ENCODE measurements at regions not wholly inside any gene's neighbourhood (a gene's known extent, or its start where the extent isn't known, plus 50 kb on each side); places are given as distances from the start of the nearest gene placed in this dataset.

DNA sequence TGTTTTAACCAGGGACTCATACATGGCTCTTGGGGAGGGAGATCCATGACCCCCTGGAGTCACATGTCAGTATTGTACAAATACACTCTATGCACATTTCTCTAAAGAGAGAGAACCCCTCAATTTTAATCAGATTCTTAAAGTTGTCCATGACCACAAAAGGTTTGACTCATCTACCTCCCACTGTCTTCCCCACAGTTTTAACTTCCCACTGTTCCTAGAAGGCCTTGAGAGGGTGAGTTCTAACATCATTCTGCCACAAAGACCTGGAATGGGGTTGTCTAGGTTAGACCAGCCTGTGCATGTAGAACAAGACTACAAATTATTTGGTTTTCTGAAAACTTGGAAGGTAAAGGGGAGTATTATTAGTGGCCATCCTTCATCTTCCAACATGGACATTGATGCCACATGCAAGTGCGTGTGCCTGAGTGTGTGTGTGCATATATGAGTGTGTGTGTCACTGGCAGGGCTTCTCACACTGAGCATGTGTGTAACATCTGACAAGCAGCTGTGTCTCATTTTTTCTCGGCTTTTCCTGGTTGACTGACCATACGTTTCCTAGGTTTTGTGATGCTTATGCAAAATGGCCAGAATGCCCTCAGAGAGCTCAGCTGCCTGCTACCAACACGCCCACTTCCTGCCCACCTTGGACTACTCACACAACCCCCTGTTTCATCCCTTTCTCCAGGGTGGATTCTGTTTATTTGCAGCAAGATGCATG lies 94.6 kb upstream of the LGALSL start:
- Histone ChIP-seq H3K9me3 (ENCODE audit: control insufficient read depth in 4 of 4, insufficient read depth in 3 of 4, low read length in 3 of 4) (peaks cover 0 to 3% (median 0%) of the 10 kb centered on the region in 4 donors), H3K36me3 (ENCODE audit: control insufficient read depth in 4 of 4, insufficient read depth in 4 of 4, low read length in 4 of 4) (no peaks in the 10 kb centered on the region), H3K9ac (ENCODE audit: insufficient read depth in 1 of 2, low read length in 2 of 2) (no peak overlapping the region), H3K27ac (ENCODE audit: low read depth in 1 of 2, low read length in 1 of 2) (peak overlapping the region in 1 of 2 donors; percentile 11), H3K4me1 (ENCODE audit: control insufficient read depth in 5 of 5, insufficient read depth in 5 of 5, low read length in 5 of 5) (peaks cover 0 to 12% (median 0%) of the 10 kb centered on the region in 5 donors), H3K27me3 (ENCODE audit: control insufficient read depth in 3 of 3, insufficient read depth in 3 of 3, low read length in 2 of 3) (no peaks in the 10 kb centered on the region), H3K4me3 (no peak overlapping the region)
- WGBS, 2 donors, result 66 to 78% methylated on average over 4 of the region's 4 CpGs
- ATAC-seq (ENCODE audit: insufficient read depth, low FRiP score), result no peak
- DNase-seq, result no peak
- TF ChIP-seq, protein P1, sequence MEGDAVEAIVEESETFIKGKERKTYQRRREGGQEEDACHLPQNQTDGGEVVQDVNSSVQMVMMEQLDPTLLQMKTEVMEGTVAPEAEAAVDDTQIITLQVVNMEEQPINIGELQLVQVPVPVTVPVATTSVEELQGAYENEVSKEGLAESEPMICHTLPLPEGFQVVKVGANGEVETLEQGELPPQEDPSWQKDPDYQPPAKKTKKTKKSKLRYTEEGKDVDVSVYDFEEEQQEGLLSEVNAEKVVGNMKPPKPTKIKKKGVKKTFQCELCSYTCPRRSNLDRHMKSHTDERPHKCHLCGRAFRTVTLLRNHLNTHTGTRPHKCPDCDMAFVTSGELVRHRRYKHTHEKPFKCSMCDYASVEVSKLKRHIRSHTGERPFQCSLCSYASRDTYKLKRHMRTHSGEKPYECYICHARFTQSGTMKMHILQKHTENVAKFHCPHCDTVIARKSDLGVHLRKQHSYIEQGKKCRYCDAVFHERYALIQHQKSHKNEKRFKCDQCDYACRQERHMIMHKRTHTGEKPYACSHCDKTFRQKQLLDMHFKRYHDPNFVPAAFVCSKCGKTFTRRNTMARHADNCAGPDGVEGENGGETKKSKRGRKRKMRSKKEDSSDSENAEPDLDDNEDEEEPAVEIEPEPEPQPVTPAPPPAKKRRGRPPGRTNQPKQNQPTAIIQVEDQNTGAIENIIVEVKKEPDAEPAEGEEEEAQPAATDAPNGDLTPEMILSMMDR (IDR thresholded peaks at IDR 0.05; ENCODE audit: control extremely low read depth, extremely low read depth), result no peak

DNA sequence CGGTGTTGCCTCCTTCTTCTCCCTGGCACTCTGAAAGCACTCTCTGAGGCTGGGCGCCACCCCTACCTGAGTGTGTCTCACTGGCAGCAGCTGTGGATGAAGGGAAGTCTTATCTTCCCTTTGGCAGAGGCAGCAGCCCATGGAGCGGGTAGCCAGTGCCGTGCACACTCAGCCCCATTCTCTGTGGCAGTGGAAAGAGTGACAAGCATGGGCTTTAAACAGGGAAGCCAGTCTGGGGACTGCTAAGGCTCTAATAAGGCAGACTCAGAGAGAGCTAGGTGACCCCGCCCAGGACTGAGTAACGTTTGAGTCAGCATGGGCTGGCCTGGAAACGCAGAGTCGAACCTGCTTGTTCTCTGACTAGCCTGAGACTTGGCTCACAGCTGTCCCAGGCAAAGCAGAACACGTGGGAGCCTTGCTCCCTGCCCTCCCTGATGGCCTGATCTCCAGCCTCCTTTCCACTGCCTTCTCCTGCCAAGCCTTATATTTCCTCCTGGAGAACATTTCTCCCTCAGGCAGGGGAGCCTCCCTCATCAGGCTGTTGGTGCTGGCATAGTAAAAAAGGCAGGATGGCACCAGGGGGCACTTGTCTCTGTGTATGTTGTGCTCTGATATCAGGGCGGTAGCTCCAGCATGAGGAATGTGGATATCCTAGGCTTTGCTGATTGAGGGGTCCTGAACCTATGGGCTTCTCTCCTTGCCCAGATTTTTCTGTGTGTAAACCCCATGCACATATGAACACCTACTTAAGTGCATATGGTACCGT lies 93.9 kb upstream of the LGALSL start:
- H3K9me3 ChIP-seq (ENCODE audit: control insufficient read depth in 4 of 4, insufficient read depth in 3 of 4, low read length in 3 of 4), result peaks cover 0 to 3% (median 0%) of the 10 kb centered on the region in 4 donors
- no peaks in the 10 kb centered on the region for H3K36me3 ChIP-seq (ENCODE audit: control insufficient read depth in 4 of 4, insufficient read depth in 4 of 4, low read length in 4 of 4)
- H3K27me3 ChIP-seq (ENCODE audit: control insufficient read depth in 3 of 3, insufficient read depth in 3 of 3, low read length in 2 of 3), result no peaks in the 10 kb centered on the region
- no peak overlapping the region for H3K4me3 ChIP-seq
- TF ChIP-seq, protein P1 (IDR thresholded peaks at IDR 0.05; ENCODE audit: control extremely low read depth, extremely low read depth), result no peak
- 53 to 68% methylated on average over 11 of the region's 11 CpGs for WGBS, 2 donors
- H3K27ac ChIP-seq (ENCODE audit: low read depth in 1 of 2, low read length in 1 of 2), result peak overlapping the region in 1 of 2 donors; percentile 11
- ATAC-seq (ENCODE audit: insufficient read depth, low FRiP score), result peak; percentile 86
- H3K4me1 ChIP-seq (ENCODE audit: control insufficient read depth in 5 of 5, insufficient read depth in 5 of 5, low read length in 5 of 5), result peaks cover 0 to 12% (median 0%) of the 10 kb centered on the region in 5 donors
- DNase-seq, result no peak
- no peak overlapping the region for H3K9ac ChIP-seq (ENCODE audit: insufficient read depth in 1 of 2, low read length in 2 of 2)

DNA sequence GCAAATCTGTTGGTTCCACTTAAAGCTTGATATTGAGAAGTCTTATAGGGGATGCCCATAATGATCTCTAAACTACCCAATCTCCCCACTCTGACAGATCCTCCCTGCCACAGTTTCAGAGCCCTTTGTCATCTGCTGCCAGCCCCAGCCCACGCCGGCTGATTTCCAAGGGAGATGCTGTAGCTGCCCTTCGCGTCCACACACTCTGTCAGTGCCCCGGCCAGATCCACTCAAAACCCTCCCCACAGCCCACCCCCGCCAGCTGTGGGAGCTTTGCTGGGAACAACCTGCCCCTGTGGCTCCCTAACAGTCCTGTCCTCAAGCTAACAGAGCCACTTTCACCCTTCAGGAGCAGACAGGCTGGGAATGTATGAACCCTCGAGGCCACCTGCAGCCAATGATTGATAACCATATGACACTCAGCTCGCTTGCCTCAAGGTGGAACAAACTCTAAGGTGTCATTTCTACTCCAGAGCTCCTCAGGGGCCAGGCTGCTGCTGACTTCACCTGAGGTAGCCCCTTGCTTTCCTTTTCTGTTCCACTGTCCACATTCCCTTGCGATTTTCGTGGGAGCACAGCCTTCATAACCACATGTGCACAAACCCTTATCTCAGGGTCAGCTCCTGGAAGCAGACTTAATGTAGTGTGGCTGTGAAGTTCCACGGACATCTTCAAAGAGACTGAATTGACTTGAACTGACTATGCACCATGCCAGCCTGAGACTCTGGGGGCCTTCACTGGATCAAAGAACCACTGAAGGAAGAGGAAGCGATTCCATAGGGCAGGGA lies 92.6 kb upstream of the LGALSL start:
- H3K9me3 ChIP-seq (ENCODE audit: control insufficient read depth in 4 of 4, insufficient read depth in 3 of 4, low read length in 3 of 4), result peaks cover 0 to 3% (median 0%) of the 10 kb centered on the region in 4 donors
- no peak overlapping the region for H3K9ac ChIP-seq (ENCODE audit: insufficient read depth in 1 of 2, low read length in 2 of 2)
- 89 to 91% methylated on average over 12 of the region's 12 CpGs for WGBS, 2 donors
- DNase-seq (no peak), ATAC-seq (ENCODE audit: insufficient read depth, low FRiP score) (no peak)
- H3K4me1 ChIP-seq (ENCODE audit: control insufficient read depth in 5 of 5, insufficient read depth in 5 of 5, low read length in 5 of 5), result peaks cover 0 to 12% (median 0%) of the 10 kb centered on the region in 5 donors
- no peak overlapping the region for H3K4me3 ChIP-seq
- no peak overlapping the region for H3K27ac ChIP-seq (ENCODE audit: low read depth in 1 of 2, low read length in 1 of 2)
- H3K27me3 ChIP-seq (ENCODE audit: control insufficient read depth in 3 of 3, insufficient read depth in 3 of 3, low read length in 2 of 3), result no peaks in the 10 kb centered on the region
- TF ChIP-seq, protein P1 (IDR thresholded peaks at IDR 0.05; ENCODE audit: control extremely low read depth, extremely low read depth), result no peak
- H3K36me3 ChIP-seq (ENCODE audit: control insufficient read depth in 4 of 4, insufficient read depth in 4 of 4, low read length in 4 of 4), result no peaks in the 10 kb centered on the region
